ENCODE measurements at regions not wholly inside any gene's neighbourhood (a gene's known extent, or its start where the extent isn't known, plus 50 kb on each side); places are given as distances from the start of the nearest gene placed in this dataset.

DNA sequence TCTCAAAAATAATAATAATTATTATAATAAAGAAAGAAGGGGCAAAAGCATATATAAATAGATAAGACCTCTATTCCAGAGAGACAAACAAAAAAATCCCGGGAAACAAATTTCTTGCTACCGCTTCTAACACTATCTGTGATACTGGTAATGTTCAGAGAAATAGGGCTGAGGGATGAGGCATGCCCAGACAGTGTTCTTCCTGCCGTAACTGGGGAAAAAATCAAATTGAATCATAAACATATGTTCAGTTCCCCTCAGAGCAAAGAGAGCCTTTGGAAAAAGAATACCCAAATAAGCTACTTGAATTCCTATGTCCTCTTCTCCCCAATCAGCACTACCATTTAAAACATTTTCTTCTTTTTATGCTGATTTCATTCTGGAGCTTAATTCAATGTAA is 688.0 kb downstream of the KCNJ2 start (continued):
- TF ChIP-seq KDM5A (IDR thresholded peaks at IDR 0.05; ENCODE audit: low read length) (no peak), RNF2 (IDR thresholded peaks at IDR 0.05; ENCODE audit: borderline replicate concordance, low read depth, low read length, missing control alignments, poor library complexity, severe bottlenecking) (no peak), NANOG (IDR thresholded peaks at IDR 0.05; ENCODE audit: insufficient read depth, low read depth, low read length, poor library complexity, severe bottlenecking) (no peak), CHD1 (IDR thresholded peaks at IDR 0.05; ENCODE audit: low read depth, low read length) (no peak), BCL11A (IDR thresholded peaks at IDR 0.05; ENCODE audit: low read depth in 2 of 2, low read length in 2 of 2) (no peak)
